Endothelial cell (in vitro differentiated cells): ENCODE measurements at regions not wholly inside any gene's neighbourhood (a gene's known extent, or its start where the extent isn't known, plus 50 kb on each side); places are given as distances from the start of the nearest gene placed in this dataset.

Experiments used
- DNase-seq: peaks from one replicate; pipeline ENCODE4 v3.0.0; 2021; ENCODE audit warnings: low spot score
- H3K27ac Mint-ChIP-seq: one replicate; pipeline ENCODE4 v1.8.0; 2021; ENCODE audit warnings: mixed read lengths, inconsistent platforms; ENCODE audit not compliant: unreplicated experiment
- H3K27me3 Mint-ChIP-seq: one replicate; pipeline ENCODE4 v1.8.0; 2021; ENCODE audit warnings: mild to moderate bottlenecking, moderate library complexity, mixed read lengths, inconsistent platforms; ENCODE audit not compliant: unreplicated experiment
- H3K36me3 Mint-ChIP-seq: one replicate; pipeline ENCODE4 v1.8.0; 2021; ENCODE audit warnings: mild to moderate bottlenecking, low read depth, mixed read lengths, inconsistent platforms; ENCODE audit not compliant: unreplicated experiment
- H3K4me1 Mint-ChIP-seq: one replicate; pipeline ENCODE4 v1.8.0; 2021; ENCODE audit warnings: mild to moderate bottlenecking, mixed read lengths, inconsistent platforms; ENCODE audit not compliant: unreplicated experiment
- H3K4me3 Mint-ChIP-seq: one replicate; pipeline ENCODE4 v1.8.0; 2021; ENCODE audit warnings: mild to moderate bottlenecking, mixed read lengths, inconsistent platforms; ENCODE audit not compliant: unreplicated experiment
- H3K9me3 Mint-ChIP-seq: one replicate; pipeline ENCODE4 v1.8.0; 2021; ENCODE audit warnings: mixed read lengths, inconsistent platforms; ENCODE audit not compliant: unreplicated experiment
- TF ChIP-seq, protein P1 (sequence below): fragments of 200-600 bp; sonication (generic); IDR thresholded peaks from one replicate; pipeline ENCODE4 v1.5.0; 2021; ENCODE audit warnings: antibody characterized with exemption; ENCODE audit not compliant: unreplicated experiment

DNA sequence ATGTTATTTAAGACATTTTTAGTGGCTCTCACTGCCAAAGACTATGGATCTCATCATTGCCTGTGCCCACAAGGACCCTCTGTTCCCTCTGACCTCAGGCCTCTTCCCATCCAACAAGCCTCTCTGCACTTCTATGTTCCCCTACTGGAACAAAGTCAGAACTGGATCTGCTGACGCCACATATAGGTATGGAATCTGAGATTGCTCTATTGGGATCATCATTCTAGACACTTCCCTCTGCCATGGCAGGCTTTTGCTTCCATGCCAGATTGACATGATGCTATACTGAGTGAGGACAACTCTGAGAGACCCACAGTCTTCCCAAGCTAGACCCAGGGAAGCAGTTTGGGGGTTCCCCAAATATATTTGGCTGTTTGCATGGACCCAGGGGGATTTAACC lies 76.0 kb upstream of the ZNF648 start:
- TF ChIP-seq, protein P1, sequence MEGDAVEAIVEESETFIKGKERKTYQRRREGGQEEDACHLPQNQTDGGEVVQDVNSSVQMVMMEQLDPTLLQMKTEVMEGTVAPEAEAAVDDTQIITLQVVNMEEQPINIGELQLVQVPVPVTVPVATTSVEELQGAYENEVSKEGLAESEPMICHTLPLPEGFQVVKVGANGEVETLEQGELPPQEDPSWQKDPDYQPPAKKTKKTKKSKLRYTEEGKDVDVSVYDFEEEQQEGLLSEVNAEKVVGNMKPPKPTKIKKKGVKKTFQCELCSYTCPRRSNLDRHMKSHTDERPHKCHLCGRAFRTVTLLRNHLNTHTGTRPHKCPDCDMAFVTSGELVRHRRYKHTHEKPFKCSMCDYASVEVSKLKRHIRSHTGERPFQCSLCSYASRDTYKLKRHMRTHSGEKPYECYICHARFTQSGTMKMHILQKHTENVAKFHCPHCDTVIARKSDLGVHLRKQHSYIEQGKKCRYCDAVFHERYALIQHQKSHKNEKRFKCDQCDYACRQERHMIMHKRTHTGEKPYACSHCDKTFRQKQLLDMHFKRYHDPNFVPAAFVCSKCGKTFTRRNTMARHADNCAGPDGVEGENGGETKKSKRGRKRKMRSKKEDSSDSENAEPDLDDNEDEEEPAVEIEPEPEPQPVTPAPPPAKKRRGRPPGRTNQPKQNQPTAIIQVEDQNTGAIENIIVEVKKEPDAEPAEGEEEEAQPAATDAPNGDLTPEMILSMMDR = no peak
- H3K27ac Mint-ChIP-seq = no peak overlapping the region
- no peak for DNase-seq
- no peak overlapping the region for H3K4me3 Mint-ChIP-seq
- H3K27me3 Mint-ChIP-seq = peaks cover under 1% of the 10 kb centered on the region
- no peaks in the 10 kb centered on the region for H3K9me3 Mint-ChIP-seq
- H3K4me1 Mint-ChIP-seq = no peaks in the 10 kb centered on the region
- no peaks in the 10 kb centered on the region for H3K36me3 Mint-ChIP-seq

DNA sequence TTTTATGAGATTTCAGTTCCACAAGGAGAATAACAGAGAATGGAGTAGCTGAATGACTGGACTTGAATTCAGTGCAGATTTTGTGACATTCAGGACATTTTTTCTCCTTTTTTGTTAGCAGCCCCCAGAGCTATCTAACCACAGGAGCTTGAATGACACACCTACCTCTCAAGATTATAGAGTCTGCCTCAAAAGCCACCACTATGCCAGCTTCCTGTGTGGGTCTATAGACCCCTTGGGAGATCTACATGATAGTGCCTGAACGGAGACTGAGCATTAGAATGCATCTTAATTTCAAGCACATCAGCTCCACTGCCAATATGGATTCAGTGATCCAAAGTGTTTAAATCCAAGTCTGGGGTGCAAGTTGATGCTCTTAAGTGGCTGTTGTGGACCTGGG lies 74.4 kb upstream of the ZNF648 start:
- no peak for DNase-seq
- no peaks in the 10 kb centered on the region for H3K27me3 Mint-ChIP-seq
- TF ChIP-seq, protein P1 = no peak
- no peak overlapping the region for H3K4me3 Mint-ChIP-seq
- no peaks in the 10 kb centered on the region for H3K4me1 Mint-ChIP-seq
- no peaks in the 10 kb centered on the region for H3K9me3 Mint-ChIP-seq
- H3K27ac Mint-ChIP-seq = no peak overlapping the region
- no peaks in the 10 kb centered on the region for H3K36me3 Mint-ChIP-seq

DNA sequence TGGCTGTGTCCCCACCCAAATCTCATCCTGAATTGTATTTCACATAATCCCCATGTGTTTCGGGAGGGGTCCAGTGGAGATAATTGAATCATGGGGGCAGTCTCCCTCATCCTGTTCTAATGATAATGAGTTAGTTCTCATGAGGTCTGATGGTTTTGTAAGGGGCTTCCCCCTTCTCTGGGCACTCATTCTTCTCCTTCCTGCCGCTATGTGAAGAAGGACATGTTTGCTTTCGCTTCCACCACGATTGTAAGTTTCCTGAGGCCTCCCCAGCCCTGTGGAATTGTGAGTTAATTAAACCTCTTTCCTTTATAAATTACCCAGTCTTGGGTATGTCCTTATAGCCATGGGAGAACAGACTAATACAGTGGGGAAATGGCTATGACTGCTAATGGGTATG lies 72.7 kb upstream of the ZNF648 start:
- no peak for DNase-seq
- TF ChIP-seq, protein P1 = no peak
- no peaks in the 10 kb centered on the region for H3K4me1 Mint-ChIP-seq
- peaks cover 5% of the 10 kb centered on the region for H3K27me3 Mint-ChIP-seq
- no peak overlapping the region for H3K4me3 Mint-ChIP-seq
- no peaks in the 10 kb centered on the region for H3K36me3 Mint-ChIP-seq
- H3K9me3 Mint-ChIP-seq = no peaks in the 10 kb centered on the region
- H3K27ac Mint-ChIP-seq = no peak overlapping the region

DNA sequence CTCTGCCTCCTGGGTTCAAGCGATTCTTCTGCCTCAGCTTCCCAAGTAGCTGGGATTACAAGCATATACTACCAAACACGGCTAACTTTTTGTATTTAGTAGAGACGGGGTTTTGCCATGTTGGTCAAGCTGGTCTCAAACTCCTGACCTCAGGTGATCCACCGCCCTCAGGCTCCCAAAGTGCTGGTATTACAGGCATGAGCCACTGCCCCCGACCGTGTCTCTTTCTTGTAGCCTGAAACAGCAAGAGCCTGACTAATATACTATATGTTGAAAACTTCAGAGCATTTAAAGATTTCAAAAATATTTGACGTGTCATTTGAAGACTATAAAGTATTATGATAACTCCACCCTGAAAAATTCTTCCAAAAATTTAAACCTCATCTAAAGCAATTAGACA lies 71.7 kb upstream of the ZNF648 start:
- DNase-seq = no peak
- Mint-ChIP-seq H3K27me3 (peaks cover 5% of the 10 kb centered on the region), H3K9me3 (no peaks in the 10 kb centered on the region), H3K27ac (no peak overlapping the region), H3K4me1 (no peaks in the 10 kb centered on the region), H3K4me3 (no peak overlapping the region), H3K36me3 (no peaks in the 10 kb centered on the region)
- TF ChIP-seq, protein P1 = no peak

DNA sequence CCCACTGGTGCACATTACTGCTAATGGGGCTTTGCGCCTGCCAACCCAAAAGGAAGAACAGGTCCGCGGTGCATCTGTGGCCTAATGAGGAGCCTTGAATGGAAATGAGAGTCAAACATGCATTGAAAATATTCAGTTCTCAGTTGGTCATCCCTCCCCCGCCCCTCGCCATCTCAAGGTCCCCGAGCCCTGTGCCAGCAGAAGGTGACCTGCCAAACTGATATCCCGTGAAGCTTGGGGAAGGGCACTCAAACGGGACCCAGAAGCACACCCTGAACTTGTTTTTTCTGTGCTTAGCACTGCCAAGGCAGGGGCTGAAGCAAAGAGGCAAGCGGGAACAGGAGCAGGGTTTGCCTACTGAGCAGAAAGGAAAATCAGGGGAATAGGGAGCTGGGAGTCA lies 67.9 kb upstream of the ZNF648 start:
- H3K4me1 Mint-ChIP-seq = no peaks in the 10 kb centered on the region
- no peak overlapping the region for H3K27ac Mint-ChIP-seq
- TF ChIP-seq, protein P1 = no peak
- no peak for DNase-seq
- H3K27me3 Mint-ChIP-seq = peaks cover 5% of the 10 kb centered on the region
- no peak overlapping the region for H3K4me3 Mint-ChIP-seq
- H3K36me3 Mint-ChIP-seq = no peaks in the 10 kb centered on the region
- H3K9me3 Mint-ChIP-seq = no peaks in the 10 kb centered on the region
